Colonic mucosa (tissue), 4 donors: ENCODE measurements at regions not wholly inside any gene's neighbourhood (a gene's known extent, or its start where the extent isn't known, plus 50 kb on each side); places are given as distances from the start of the nearest gene placed in this dataset.
A peak's percentile ranks its signal among the peaks of the same experiment; 100 is the strongest.

Experiments used
- DNase-seq: peaks from one replicate; pipeline ENCODE4 v3.0.0-alpha.2; 2020
- H3K27ac ChIP-seq: fragments of 200-600 bp; one replicate; pipeline ENCODE4 v1.8.0; 2021
- H3K27me3 ChIP-seq: fragments of 200-600 bp; one replicate; pipeline ENCODE4 v1.8.0; 2021
- H3K36me3 ChIP-seq: fragments of 200-600 bp; one replicate; pipeline ENCODE4 v1.8.0; 2021
- H3K4me1 ChIP-seq: fragments of 200-600 bp; one replicate; pipeline ENCODE4 v1.8.0; 2021; ENCODE audit warnings: mild to moderate bottlenecking
- H3K4me3 ChIP-seq: fragments of 200-600 bp; one replicate; pipeline ENCODE4 v1.8.0; 2021
- H3K9ac ChIP-seq, 2 donors: one replicate each; pipeline ENCODE4 v1.7.0; 2013; ENCODE audit warnings: control low read depth in 2 of 2, low read depth in 2 of 2, low read length in 2 of 2
- H3K9me3 ChIP-seq: fragments of 200-600 bp; one replicate; pipeline ENCODE4 v1.8.0; 2021
- intact Hi-C: fragments of 100-400 bp; cut with DNase I; formaldehyde crosslinking; loops from one replicate; pipeline ENCODE4 v1.14.1; 2022
- TF ChIP-seq, protein P1 (sequence below): fragments of 200-600 bp; IDR thresholded peaks from one replicate; pipeline ENCODE4 v1.8.0; 2022; ENCODE audit warnings: antibody characterized with exemption, mild to moderate bottlenecking
- donor health status: healthy.
- donor health status: DM: no; HTN: no; CAD: no.
- donor health status: DM: no; HTN: no; CAD: no.

DNA sequence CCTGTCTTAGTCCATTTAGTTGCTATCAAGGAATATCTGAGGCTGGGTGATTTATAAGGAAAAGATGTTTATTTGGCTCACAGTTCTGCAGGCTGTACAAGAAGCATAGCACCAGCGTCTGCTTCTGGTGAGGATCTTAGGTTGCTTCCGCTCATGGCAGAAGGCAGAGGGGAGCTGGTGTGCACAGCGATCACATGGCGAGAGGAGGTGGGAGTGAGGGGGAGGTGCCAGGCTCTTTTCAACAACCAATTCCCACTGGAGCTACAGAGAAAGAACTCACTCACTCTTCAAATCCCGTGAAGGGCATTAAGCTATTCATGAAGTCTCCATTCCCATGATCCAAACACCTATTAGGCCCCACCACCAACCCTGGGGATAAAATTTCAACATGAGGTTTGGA is 371.6 kb downstream of the SH2D4B start:
- H3K9ac ChIP-seq: no peak overlapping the region
- no peaks in the 10 kb centered on the region for H3K4me1 ChIP-seq
- TF ChIP-seq, protein P1, sequence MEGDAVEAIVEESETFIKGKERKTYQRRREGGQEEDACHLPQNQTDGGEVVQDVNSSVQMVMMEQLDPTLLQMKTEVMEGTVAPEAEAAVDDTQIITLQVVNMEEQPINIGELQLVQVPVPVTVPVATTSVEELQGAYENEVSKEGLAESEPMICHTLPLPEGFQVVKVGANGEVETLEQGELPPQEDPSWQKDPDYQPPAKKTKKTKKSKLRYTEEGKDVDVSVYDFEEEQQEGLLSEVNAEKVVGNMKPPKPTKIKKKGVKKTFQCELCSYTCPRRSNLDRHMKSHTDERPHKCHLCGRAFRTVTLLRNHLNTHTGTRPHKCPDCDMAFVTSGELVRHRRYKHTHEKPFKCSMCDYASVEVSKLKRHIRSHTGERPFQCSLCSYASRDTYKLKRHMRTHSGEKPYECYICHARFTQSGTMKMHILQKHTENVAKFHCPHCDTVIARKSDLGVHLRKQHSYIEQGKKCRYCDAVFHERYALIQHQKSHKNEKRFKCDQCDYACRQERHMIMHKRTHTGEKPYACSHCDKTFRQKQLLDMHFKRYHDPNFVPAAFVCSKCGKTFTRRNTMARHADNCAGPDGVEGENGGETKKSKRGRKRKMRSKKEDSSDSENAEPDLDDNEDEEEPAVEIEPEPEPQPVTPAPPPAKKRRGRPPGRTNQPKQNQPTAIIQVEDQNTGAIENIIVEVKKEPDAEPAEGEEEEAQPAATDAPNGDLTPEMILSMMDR: no peak
- intact Hi-C loops: no loop called here
- H3K27me3 ChIP-seq: no peaks in the 10 kb centered on the region
- H3K36me3 ChIP-seq: no peaks in the 10 kb centered on the region
- H3K27ac ChIP-seq: no peak overlapping the region
- DNase-seq: no peak
- no peak overlapping the region for H3K4me3 ChIP-seq
- H3K9me3 ChIP-seq: no peaks in the 10 kb centered on the region

GRCh38 chr10:80917636-80918035 is 379.9 kb downstream of the SH2D4B start:
- TF ChIP-seq, protein P1: no peak
- Histone ChIP-seq H3K9ac (no peak overlapping the region), H3K27ac (no peak overlapping the region), H3K4me3 (no peak overlapping the region), H3K27me3 (no peaks in the 10 kb centered on the region), H3K36me3 (no peaks in the 10 kb centered on the region), H3K4me1 (no peaks in the 10 kb centered on the region), H3K9me3 (no peaks in the 10 kb centered on the region)
- no peak for DNase-seq
- intact Hi-C loops: no loop called here

- H3K4me3 ChIP-seq: no peak overlapping the region
- no peak overlapping the region for H3K27ac ChIP-seq
- H3K9me3 ChIP-seq: no peaks in the 10 kb centered on the region
- H3K4me1 ChIP-seq: no peaks in the 10 kb centered on the region
- H3K9ac ChIP-seq: no peak overlapping the region
- TF ChIP-seq, protein P1: no peak
- intact Hi-C loops: loop anchor here (5.0 to 10.0 kb wide), 2 partner anchors 216 to 259 kb away; no protein-coding TSS in a partner anchor
- no peaks in the 10 kb centered on the region for H3K36me3 ChIP-seq
- DNase-seq: no peak
- H3K27me3 ChIP-seq: no peaks in the 10 kb centered on the region
Measured at GRCh38 chr10:80921032-80921431, 383.3 kb downstream of the SH2D4B start.

DNA sequence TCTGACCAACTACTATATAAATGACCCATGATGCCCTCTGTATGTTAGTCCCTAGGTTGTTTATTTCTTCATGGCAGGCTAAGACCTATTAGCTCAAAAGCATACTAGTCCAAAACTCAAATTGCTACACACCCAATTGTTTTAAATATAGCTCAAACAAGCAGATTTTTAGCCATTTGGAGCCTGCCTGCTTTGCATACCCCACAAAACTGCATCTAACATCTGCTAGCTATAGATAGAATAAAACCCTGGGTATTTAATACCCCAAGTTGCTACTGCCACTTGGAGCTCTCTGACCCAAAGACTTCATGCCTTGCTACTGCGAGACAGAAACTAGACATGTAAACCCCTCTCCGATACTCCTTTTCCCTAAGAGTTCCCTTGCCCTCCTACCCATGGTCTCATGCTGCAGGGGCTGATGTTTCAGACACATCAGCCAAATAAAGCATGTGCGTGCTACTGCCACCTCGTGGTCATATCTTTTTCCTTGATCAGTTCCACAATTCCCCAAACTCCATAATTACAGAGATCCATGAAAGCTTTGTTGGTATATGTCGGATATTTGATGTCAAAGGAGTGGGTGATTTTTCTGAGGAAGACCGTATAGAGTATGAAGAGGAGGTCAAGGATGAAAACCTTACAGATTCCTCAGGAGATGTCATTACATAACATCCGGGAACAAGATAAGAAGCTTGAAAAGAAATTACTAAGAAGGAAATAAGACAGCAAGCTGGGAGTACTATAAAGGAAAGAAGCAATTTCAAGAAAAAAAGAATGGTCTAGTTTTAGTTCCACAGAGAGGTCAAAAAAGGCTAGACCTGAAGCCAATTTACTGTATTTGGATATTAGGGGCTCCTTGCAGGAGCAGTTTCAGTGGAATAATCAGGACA is 386.6 kb downstream of the SH2D4B start:
- TF ChIP-seq, protein P1: peak; percentile 61
- intact Hi-C loops: loop anchor here (5.0 to 10.0 kb wide), 2 partner anchors 220 to 262 kb away; no protein-coding TSS in a partner anchor

GRCh38 chr10:80927419-80928078 is 389.8 kb downstream of the SH2D4B start:
- intact Hi-C loops: loop anchor here (10.0 kb wide), 1 partner anchor 223 kb away; no protein-coding TSS in a partner anchor
- Histone ChIP-seq H3K4me1 (no peaks in the 10 kb centered on the region), H3K27ac (no peak overlapping the region), H3K9ac (no peak overlapping the region), H3K27me3 (no peaks in the 10 kb centered on the region), H3K36me3 (no peaks in the 10 kb centered on the region), H3K9me3 (no peaks in the 10 kb centered on the region), H3K4me3 (no peak overlapping the region)
- TF ChIP-seq, protein P1: no peak
- DNase-seq: no peak

More for the DNA sequence above, 386.6 kb downstream of the SH2D4B start:
- H3K4me3 ChIP-seq: no peak overlapping the region
- DNase-seq: peak; percentile 63
- no peak overlapping the region for H3K27ac ChIP-seq
- no peak overlapping the region for H3K9ac ChIP-seq
- H3K9me3 ChIP-seq: no peaks in the 10 kb centered on the region
- no peaks in the 10 kb centered on the region for H3K4me1 ChIP-seq
- no peaks in the 10 kb centered on the region for H3K36me3 ChIP-seq
- H3K27me3 ChIP-seq: no peaks in the 10 kb centered on the region
